ENCODE measurements at regions not wholly inside any gene's neighbourhood (a gene's known extent, or its start where the extent isn't known, plus 50 kb on each side); places are given as distances from the start of the nearest gene placed in this dataset.

DNA sequence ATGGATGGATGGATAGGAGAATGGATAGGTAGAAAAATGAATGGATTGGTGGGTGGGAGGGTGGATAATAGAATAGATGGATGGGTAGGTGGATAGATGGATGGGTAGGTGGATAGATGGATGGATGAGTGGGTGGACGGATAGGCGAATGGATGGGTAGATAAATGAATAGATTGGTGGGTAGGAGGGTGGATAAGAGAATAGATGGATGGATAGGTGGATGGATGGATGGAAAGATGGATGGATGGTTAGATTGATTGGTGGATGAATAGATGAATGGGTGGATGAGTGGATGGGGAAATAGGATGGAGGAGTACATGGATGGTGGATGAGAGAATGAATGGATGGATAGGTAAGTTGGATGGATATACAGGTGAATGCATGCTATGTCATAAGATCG is 110.5 kb downstream of the CEBPB start:
- no peak for DNase-seq (ENCODE audit: low read depth)

DNA sequence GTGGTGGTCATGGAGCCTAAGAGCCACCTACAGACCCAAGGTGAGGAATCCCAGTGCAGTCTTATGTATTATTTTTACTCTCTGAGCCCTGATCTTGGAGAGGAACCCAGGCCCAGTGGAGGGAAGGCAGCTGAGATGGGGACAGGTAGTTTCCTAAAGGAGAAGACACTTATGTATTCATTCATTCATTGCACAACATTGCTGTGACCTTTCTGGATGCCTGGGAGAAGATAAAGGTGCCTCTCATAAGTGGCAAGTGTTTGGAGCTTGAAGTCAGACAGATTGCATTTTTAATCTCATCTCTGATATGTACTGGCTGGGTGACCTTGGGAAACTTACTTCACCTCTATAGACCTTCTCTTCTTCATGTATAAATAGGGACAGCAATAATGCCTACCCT is 111.1 kb downstream of the CEBPB start:
- no peak for DNase-seq (ENCODE audit: low read depth)

DNA sequence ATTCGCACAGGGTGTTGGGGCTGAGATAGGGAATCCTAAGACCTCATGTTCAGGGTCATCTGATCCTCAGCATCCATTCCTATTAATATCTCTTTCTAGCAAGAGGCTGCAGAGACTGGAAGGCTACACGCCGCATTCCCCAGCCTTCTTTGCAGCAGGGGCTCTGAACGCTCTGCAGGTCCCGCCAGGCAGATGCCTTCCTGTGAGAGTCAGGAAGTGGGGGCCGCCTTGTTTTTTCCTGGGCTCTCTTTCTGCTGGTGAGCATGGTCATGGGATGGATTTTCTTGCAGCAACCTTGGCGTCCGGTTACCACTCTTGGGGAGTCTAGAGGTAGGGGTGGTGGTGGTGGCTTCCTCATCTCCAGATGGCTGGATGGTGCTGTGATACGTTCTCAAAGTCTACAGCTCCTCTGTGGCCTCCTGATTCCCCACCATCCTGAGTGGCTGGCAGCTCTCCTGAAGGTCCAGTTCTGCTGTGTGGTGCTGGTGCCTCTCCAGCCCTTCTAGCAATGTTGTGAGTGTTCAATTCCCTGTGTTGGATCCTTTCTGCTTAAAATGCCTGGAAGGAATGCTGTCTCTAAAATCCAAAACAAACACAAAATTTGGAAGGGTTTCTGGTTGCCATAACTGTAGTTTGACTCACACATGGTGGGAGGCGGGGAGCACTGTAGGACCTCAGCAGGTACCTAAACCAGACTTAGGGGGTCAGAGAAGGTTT is 111.9 kb downstream of the CEBPB start:
- DNase-seq (ENCODE audit: low read depth), result no peak

DNA sequence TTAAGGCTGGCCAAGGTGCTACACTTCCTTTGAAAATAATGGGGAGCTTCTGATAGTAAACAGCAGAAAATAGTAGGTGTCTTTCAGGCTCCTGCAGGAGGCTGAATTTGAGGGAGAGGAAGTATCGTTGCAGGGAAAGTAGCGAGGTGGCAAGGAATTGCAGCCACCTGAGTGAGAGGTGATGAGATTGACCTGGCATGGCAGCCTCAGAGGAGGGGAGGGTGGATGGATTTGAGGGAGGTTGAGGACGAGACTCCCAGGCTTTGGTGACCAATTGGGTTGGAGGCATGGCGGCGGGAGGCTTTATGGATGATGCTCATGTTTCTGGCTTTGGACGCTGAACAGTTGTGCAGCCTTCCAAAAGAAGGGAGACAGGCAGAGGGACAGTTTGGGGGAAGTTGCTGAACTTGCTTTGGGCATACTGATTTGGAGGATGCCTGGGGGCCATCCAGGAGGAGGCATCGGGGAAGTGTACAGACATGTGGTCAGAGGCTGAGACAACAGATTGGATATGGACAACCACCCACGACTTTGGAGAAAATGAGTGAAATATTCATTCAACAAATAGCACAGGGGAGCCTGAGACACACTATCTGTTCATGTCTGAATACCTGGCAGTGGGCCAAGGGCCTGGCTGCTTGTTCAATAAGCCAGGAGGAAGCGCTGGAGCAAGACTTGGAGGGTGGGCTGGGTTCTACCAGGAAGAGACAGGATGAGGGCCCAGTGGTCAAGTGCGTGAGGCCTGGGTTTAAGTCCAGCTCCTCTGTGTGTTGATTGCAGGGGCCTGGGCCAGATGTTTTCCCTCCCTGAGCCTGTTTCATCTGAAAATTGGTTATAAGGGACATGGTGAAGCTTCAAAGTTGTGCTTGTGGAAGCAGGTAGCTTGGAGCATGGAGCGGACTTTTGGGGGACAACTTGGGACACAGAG is 113.2 kb downstream of the CEBPB start:
- no peak for DNase-seq (ENCODE audit: low read depth)

DNA sequence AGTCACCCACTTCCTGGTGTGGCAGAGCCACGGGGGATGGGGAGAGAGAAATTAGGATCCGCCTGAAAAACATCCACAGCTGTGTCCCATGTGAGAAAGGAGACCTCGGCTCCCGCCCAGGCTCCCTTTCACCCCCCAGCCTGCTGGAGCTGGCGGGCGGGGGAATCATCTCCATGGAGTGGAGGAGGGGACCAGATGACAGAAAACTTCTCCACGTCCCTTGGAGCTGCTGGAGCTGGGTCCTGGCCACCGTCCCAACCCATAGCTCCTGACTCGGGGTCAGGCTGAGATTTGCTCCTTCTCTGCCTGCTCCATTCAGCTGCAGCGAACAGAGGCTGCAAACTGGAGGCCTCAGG is 113.8 kb downstream of the CEBPB start:
- no peak for DNase-seq (ENCODE audit: low read depth)

DNA sequence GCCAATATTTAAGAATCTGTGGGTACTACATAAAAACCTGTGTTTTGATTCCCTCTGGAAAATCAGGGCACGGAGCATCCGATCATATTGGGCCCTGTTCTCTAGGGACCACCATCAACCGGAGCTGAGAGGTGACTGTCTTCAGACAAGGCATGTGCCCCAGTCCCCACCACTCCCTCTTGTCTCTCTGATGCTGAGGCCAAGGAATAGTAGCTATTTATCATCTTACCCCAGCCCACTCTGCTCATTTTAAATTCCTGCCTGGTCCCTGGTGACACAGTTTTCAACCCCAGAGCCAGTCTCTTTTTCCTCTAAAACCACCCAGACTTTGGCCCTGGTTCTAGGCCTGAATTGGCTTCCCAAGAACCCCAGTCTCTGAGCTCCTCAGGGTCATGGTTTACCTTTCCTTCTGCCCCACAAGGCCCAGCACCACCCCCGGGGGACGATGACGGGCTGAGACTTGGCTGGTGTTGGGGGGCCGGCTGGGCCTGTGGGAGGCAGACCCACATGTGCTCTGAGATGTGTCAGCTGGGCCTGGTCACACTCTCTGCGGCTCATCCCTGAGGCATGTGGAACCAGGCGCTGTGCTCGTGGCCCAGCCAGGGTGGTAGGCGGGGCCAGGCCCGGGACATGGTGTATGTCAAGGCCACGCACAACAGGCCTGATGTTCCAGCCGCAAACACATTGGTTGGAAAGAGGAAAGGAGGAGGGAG is 114.4 kb downstream of the CEBPB start:
- no peak for DNase-seq (ENCODE audit: low read depth)

DNA sequence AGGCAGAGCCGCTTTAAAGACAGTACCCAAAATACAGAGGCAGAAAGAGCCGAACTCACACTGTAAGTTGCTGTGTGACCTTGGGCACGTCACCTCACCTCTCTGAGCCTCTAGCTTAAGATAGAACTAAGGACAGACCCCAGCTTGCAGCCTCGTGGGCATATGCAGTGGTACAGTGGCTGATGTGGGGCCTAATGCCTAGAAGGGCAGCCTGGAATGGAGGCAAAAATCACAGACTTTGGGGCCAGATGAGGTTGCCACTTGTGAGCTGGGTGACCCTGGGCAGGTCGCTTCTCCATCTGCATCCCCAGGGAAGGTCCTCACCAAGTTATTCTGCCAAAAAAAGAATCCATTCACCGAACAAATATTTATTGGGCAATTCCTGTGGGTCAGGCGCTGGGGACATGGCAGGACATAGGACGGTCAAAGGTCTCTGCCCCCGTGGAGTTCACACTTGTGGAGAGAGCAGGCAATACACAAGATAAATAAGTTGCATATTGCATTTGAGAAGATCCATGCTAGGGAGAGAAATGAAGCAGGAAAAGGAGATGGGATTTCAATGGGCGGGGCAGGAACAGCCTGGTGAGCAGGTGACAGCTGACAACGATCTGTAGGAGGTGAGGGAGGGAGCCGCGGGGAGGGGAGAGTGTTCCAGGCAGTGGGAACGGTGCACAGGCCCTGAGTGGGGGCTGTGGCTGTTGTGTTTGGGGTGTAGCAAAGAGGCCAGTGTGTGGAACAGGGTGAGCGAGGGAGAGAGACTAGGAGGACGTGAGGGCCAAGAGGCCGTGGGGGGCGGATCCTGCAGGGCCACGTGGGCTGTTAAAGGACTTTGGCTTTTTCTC is 115.2 kb downstream of the CEBPB start:
- no peak for DNase-seq (ENCODE audit: low read depth)

DNA sequence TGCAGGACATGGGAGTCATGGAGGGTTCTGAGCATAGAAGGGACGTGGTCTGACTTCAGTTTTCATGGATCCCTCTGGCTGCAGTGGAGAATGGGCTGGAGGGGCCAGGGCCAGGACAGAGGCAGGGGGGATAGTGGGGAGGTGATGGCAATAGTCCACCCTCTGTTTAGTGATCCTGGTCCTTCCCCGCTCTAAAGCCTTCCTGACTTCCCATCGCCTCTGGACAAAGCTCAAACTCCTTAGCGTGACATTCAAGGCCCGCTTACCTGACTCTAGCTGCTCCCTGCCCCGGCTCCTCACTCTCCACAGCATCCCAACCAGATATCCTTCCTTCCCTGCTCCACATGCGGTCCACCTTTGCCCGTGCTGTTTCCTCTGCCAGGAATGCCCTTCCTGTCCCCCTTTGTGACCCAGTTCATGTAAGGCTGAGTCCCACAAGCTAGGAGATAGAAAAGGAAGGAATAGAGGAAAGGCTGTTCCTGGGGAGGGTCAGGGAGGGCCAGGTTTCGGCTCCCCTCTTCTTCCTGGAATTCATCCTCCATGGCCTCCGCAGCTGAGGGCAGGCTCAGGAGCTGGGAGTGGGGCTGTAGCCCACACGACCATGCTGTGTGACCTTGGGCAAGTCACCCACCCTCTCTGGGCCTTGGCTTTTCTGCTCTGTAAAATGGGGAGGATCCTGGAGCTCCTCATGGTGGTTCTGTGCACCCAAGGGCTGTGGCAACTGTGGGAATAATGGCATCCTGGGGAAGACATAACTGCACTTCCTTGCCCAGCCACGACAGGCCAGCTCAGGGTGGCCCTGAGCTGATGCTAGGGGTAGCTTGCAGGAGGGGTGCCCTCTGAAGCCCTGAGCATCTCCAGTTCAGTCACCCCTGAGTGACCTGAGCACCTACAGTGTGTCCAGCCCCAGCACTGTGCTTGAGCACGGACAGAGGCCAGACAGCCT is 116.1 kb downstream of the CEBPB start:
- DNase-seq (ENCODE audit: low read depth), result no peak

DNA sequence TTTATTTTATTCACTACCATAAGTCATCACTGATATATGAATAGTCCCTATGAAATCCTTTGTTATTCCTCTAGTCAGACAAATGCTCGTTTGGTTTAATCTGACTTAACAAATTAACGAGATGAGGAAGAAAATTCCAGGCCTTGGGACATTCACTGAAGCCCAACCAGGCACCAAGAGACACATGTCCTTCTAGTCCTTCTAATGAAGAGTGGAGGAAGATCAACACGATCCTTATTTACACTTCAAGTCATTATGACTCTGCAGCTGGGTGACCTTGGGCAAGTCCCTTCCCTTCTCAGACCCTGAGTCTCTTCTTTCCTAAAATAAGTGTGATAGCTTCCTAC is 117.5 kb downstream of the CEBPB start:
- no peak for DNase-seq (ENCODE audit: low read depth)

DNA sequence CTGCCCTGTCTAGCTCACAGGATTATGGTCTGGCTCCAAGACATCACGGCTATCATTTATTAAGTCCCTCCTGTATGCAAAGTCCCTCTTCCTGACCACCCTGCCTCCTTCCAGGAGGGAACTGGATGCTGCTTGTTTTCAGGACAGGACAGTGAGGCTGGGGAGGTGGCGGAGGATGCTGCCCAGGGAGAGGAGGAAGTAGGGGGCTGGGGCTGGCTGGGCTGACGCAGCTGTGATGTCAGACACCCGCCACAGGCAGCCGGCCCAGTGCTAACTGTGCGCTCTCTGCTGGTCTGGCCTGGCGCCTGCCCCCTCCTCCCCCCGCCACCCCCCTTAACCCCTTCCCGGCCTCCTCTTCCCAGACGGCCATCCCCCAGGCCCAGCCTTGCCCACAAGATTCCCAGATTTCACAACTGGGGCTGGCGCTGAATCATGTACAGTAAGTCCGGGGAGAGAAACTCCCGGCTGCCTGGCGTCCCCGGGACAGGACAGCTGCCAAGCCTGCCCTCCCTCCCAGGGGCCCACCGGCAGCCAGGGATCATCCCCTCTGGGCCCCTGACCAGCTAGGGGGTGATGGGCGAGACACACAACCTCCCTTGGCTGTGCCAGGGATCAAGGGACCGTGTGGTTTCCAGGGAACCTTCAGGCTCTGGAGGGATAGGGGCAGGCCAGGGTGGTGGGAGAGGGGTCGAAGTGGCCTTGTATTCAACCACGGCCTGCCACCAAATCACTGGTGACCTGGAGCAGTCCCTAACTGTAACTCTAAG is 118.1 kb downstream of the CEBPB start:
- DNase-seq (ENCODE audit: low read depth), result no peak

DNA sequence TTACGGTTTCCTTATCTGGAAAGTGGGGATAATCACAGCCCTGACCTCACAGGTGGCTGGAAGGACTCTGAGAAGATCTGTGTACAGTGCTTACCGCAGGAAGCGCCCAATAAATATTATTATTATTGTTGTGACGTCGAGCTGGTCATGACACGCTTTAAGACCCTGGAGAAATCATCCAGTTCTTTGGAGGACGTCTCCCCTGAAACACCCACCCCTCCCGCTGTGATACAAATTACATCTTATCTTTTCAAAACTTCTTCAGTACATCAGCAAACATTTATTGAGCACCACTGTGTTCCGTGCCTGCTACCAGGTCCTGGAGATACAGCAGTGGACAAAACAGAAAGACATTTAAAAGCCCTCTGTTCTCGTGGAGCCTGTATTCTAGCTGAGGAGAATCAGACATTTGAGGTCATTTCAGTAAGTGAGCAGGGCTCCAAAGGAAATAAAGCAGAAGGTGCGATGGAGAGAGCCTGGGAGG is 118.7 kb downstream of the CEBPB start:
- DNase-seq (ENCODE audit: low read depth), result no peak

DNA sequence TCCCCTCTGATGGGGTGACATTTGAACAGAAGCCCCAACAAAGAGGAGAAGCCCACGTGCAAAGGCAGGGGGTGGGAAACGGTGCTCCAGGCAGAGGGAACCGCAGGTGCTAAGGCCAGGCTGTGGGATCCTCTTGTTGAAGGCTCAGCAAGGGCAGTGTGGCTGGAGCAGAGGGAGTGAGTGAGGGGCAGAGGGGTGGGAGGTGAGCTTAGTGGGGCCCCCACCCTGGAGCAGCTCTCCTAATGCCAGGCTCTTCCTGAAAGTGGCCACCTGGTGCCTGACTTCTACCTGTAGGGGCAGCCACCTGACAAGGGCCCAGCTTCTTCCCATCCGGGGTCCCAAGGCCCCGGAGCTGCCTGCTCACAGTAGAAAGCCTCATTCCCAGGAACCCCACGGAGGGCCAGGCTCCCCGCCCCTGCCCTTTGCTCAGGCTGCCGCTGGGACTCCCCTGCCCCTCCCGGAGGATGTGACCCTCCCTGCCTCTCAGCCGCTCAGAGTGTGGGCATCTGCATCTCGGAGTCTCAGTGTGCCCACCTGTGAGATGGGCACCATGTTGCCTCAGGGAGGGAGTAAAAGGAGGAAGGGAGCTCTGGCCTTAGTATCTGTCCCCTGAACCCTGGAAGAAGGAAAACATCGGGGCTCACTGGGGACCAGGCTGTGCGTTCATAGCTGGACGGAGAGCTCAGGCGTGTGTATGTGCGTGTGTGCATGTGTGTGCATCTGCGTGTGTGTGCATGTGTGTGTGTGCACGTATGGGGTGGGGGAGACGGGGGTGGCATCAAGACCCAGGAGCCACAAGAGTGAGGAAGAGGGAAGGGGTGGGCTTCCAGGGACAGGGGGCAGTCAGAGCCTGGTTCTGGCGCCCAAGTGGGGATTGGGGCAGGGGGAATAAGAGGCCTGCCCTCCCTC is 119.4 kb downstream of the CEBPB start:
- DNase-seq (ENCODE audit: low read depth), result no peak

DNA sequence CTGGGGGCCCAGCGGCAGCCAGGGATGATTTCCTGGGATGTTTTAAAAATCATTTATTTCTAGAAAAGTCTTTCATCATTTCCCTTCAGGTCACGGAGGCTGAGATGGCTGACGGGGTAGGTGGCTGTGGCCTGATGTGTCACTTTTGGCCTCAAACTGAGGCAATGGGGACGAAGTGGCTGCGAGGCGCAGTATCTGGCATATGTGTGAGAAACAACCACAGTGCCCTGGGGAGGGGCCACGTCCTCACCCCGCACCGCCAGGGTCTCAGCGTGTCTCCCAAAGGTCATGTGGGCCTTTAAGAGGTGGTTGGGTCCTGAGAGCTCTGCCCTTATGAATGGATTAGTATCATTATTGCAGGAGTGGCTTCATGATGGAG is 120.0 kb downstream of the CEBPB start:
- DNase-seq (ENCODE audit: low read depth), result no peak

DNA sequence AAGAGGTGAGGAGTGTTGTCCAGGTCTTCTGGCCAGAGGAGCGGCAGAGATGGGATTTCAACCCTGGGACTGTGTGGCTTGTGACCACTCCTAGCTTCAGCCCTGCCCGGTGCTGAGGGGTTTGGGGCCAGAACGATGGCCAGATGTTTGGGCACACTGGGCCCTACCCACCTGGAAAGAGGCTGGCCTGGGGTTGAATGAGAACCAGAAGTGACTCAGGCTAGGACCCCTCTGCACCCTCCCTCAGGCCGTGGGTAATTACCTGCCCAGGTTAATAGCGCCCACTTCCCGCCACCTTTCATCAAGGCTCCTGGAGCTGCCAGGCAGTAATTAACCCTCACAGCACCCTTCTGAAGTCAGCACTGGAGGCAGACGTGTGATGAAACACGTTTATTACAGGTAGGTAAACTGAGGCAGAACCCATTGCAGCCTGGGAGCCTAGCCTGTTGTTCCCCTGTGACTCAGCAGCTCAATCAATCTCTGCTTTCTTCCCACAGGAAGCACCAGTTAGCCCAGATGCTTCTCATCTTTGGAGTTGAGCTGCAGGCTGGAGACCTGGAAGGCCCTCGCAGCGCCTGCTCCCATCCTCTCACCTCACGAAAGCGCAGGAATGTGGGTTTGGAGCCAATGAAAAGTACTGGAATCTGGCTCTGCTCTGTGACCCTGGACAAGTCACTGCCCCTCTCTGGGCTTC is 120.8 kb downstream of the CEBPB start:
- no peak for DNase-seq (ENCODE audit: low read depth)

DNA sequence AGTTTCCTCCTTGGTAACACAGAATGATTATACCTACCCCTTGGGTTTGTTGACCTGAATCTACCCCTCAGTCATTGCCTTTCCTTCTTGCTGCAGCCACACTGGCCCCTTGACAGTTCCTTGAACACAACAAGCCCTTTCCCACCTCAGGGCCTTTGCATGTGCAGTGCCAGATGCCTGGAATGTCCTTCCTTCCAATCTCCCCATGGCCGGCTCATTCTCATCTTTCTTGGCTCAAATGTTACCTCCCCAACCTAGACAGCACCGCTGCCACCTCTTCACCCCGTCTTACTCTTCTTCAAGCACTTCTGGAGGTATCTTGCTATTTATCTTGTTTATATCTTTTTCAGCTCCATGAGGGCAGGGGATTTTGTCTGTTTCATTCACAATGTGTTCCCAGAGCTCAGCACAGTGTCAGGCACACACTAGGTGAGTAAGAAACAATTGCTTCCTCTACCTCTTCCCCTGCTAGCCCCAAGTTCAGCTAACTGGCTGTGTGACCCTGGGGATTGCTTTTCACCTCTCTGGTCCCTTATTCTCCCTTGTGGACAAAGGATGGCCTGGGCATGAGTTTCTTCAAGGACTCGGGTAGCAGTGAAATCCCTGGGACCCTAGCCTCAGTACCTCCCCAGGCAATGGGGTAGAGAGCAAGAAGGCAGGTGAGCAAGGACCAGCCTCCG is 121.5 kb downstream of the CEBPB start:
- no peak for DNase-seq (ENCODE audit: low read depth)

DNA sequence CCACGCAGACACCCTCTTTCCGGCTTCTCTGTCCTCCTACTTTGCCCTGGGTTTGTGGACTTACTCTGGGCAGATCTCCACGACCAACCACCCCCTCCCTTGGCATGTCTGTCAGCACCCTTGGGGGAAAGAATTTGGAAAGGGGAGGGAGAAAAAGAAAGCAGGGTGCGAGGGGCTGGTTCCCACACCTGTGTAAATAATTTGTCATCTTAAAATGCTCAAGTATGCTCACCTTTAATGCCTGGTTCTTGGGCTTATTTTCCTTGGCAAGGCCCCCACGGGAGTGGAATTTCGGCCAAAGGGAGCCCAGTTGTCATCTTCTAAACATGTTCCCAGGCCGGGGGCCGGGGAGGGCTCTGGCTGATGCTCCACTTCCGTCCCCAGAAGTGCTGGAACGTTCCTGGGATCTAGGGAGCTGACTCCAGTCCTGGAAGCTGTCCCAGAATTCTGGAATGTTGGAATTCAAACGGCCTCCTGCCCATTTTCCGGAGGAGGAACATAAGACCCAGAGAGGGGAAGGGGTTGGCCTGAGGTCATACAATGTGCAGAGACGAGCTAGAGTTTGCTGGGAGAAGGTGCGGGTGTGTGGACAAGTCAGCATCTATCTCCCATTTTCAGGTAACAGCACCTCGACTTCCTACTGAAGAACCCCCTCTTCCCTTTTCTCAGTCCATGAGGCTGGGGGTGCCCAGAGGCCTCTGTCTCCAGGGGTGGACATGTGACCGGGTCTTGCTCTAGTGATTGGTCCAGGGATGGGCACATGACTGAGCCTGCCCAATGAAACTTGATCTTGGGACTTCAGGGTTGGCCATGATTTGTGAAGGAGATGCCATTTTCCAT is 122.3 kb downstream of the CEBPB start:
- DNase-seq (ENCODE audit: low read depth), result no peak

DNA sequence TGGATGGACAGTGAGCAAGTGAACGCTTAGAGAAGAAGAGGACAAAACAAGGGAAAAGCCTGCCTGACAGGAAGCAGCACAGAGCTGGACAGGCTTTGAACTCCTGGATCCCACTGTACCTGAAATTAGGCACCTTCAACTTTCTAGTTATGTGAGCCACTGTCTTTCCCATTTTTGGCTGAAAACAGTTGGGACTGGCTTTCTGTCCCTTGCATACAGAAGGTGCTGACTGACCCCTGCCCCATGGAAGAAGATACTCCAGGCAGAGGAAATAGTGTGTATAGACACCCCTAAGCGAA is 122.8 kb downstream of the CEBPB start:
- DNase-seq (ENCODE audit: low read depth), result no peak

All from activated T-helper 9 cell treated with anti-CD3 and anti-CD28 coated beads, Interleukin-2, amount 50 U/mL, for 16 hours (primary cell).